H9 (cell line): ENCODE measurements at regions not wholly inside any gene's neighbourhood (a gene's known extent, or its start where the extent isn't known, plus 50 kb on each side); places are given as distances from the start of the nearest gene placed in this dataset.

Experiments used
- DNase-seq: peaks from one replicate; pipeline ENCODE4 v3.0.0-alpha.2; 2017
- H2AFZ ChIP-seq: one replicate; pipeline ENCODE4 v1.6.1; 2013; ENCODE audit warnings: mild to moderate bottlenecking, low read length, control low read depth, moderate library complexity
- H2AK5ac ChIP-seq: 2 replicates; pipeline ENCODE4 v1.6.1; 2013; ENCODE audit warnings: low read length, control low read depth, mixed read lengths; ENCODE audit not compliant: insufficient read length
- H2BK120ac ChIP-seq: one replicate; pipeline ENCODE4 v1.6.1; 2013; ENCODE audit warnings: low read depth, mild to moderate bottlenecking, low read length, control low read depth, inconsistent platforms; ENCODE audit not compliant: poor library complexity, severe bottlenecking
- H2BK12ac ChIP-seq: 2 replicates; pipeline ENCODE4 v1.6.1; 2013; ENCODE audit warnings: low read length, control low read depth, mixed read lengths, low read depth; ENCODE audit not compliant: insufficient read length
- H2BK15ac ChIP-seq: 2 replicates; pipeline ENCODE4 v1.6.1; 2013; ENCODE audit warnings: low read depth, low read length, control low read depth
- H2BK20ac ChIP-seq: one replicate; pipeline ENCODE4 v1.6.1; 2013; ENCODE audit warnings: low read depth, mild to moderate bottlenecking, low read length, control low read depth, inconsistent platforms; ENCODE audit not compliant: poor library complexity, severe bottlenecking
- H2BK5ac ChIP-seq: 2 replicates; pipeline ENCODE4 v1.6.1; 2013; ENCODE audit warnings: low read length, control low read depth, mixed read lengths; ENCODE audit not compliant: insufficient read length
- H3K14ac ChIP-seq: 2 replicates; pipeline ENCODE4 v1.6.1; 2013; ENCODE audit warnings: low read length, control low read depth; ENCODE audit not compliant: insufficient read depth
- H3K18ac ChIP-seq: 2 replicates; pipeline ENCODE4 v1.6.1; 2013; ENCODE audit warnings: low read depth, mild to moderate bottlenecking, mixed read lengths, low read length, control low read depth; ENCODE audit not compliant: insufficient read length
- H3K23ac ChIP-seq: 2 replicates; pipeline ENCODE4 v1.6.1; 2013; ENCODE audit warnings: low read length, control low read depth, mixed read lengths, low read depth; ENCODE audit not compliant: insufficient read length
- H3K23me2 ChIP-seq: 2 replicates; pipeline ENCODE4 v1.6.1; 2013; ENCODE audit warnings: low read depth, mild to moderate bottlenecking, mixed read lengths, low read length, control low read depth; ENCODE audit not compliant: insufficient read length, poor library complexity, severe bottlenecking
- H3K27ac ChIP-seq: 2 replicates; pipeline ENCODE4 v1.5.1; 2013; ENCODE audit warnings: low read length, control low read depth, mixed read lengths, low read depth; ENCODE audit not compliant: insufficient read length
- H3K27me3 ChIP-seq: 2 replicates; pipeline ENCODE4 v1.6.1; 2013; ENCODE audit warnings: low read length, control low read depth, inconsistent platforms; ENCODE audit not compliant: insufficient read depth
- H3K4ac ChIP-seq: 2 replicates; pipeline ENCODE4 v1.6.1; 2013; ENCODE audit warnings: low read depth, mild to moderate bottlenecking, control low read depth, inconsistent platforms, low read length, moderate library complexity
- H3K4me1 ChIP-seq: 2 replicates; pipeline ENCODE4 v1.6.1; 2013; ENCODE audit warnings: low read length, control low read depth, inconsistent platforms; ENCODE audit not compliant: insufficient read depth
- H3K4me2 ChIP-seq: 2 replicates; pipeline ENCODE4 v1.6.1; 2013; ENCODE audit warnings: low read length, control low read depth, mixed read lengths; ENCODE audit not compliant: insufficient read length, insufficient read depth
- H3K56ac ChIP-seq: 2 replicates; pipeline ENCODE4 v1.6.1; 2013; ENCODE audit warnings: low read depth, mild to moderate bottlenecking, mixed read lengths, low read length, control low read depth; ENCODE audit not compliant: insufficient read length
- H3K79me1 ChIP-seq: 2 replicates; pipeline ENCODE4 v1.6.1; 2013; ENCODE audit warnings: low read depth, mild to moderate bottlenecking, moderate library complexity, low read length, control low read depth, inconsistent platforms; ENCODE audit not compliant: insufficient read depth, poor library complexity, severe bottlenecking
- H3K79me2 ChIP-seq: 2 replicates; pipeline ENCODE4 v1.6.1; 2013; ENCODE audit warnings: low read length, control low read depth, inconsistent platforms; ENCODE audit not compliant: insufficient read depth
- H3K9ac ChIP-seq: 2 replicates; pipeline ENCODE4 v1.6.1; 2013; ENCODE audit warnings: low read length, control low read depth, mixed read lengths; ENCODE audit not compliant: insufficient read length; ENCODE audit errors: extremely low read depth
- H3K9me3 ChIP-seq: one replicate; pipeline ENCODE4 v1.6.1; 2013; ENCODE audit warnings: low read depth, low read length, inconsistent platforms; ENCODE audit not compliant: control insufficient read depth
- H3T11ph ChIP-seq: one replicate; pipeline ENCODE4 v1.6.1; 2013; ENCODE audit warnings: mild to moderate bottlenecking, low read length, control low read depth, inconsistent platforms
- H4K20me1 ChIP-seq: one replicate; pipeline ENCODE4 v1.6.1; 2013; ENCODE audit not compliant: control insufficient read depth, insufficient read length, insufficient read depth
- H4K5ac ChIP-seq: 2 replicates; pipeline ENCODE4 v1.6.1; 2013; ENCODE audit warnings: low read depth, mild to moderate bottlenecking, mixed read lengths, low read length, control low read depth; ENCODE audit not compliant: insufficient read length
- H4K8ac ChIP-seq: replicated peaks from 2 replicates; pipeline ENCODE4 v1.6.1; 2013; ENCODE audit warnings: low read length, control low read depth, mixed read lengths, low read depth; ENCODE audit not compliant: insufficient read length
- H4K91ac ChIP-seq: 2 replicates; pipeline ENCODE4 v1.6.1; 2013; ENCODE audit warnings: low read depth, mild to moderate bottlenecking, moderate library complexity, mixed read lengths, low read length, control low read depth; ENCODE audit not compliant: insufficient read length
- H3K27ac Mint-ChIP-seq, 3 experiments: 2 replicates in 2 of 3; 3 replicates in 1 of 3; pipeline ENCODE4 v1.8.0; 2020 to 2021; ENCODE audit warnings: mixed read lengths in 3 of 3, mild to moderate bottlenecking in 1 of 3, moderate library complexity in 1 of 3
- H3K27me3 Mint-ChIP-seq: 2 replicates; pipeline ENCODE4 v1.8.0; 2021; ENCODE audit warnings: low read depth, mild to moderate bottlenecking, moderate library complexity, mixed read lengths
- H3K36me3 Mint-ChIP-seq, 3 experiments: 2 replicates in 2 of 3; 3 replicates in 1 of 3; pipeline ENCODE4 v1.8.0; 2020 to 2021; ENCODE audit warnings: low read depth in 3 of 3, mixed read lengths in 3 of 3; ENCODE audit not compliant: insufficient read depth in 1 of 3
- H3K4me1 Mint-ChIP-seq, 2 experiments: 2 replicates each; pipeline ENCODE4 v1.8.0; 2020; ENCODE audit warnings: mixed read lengths in 2 of 2
- H3K4me3 Mint-ChIP-seq, 2 experiments: 2 replicates in 1 of 2; 3 replicates in 1 of 2; pipeline ENCODE4 v1.8.0; 2020 to 2021; ENCODE audit warnings: mild to moderate bottlenecking in 2 of 2, mixed read lengths in 2 of 2, moderate library complexity in 1 of 2
- H3K9me3 Mint-ChIP-seq, 2 experiments: 2 replicates in 1 of 2; 3 replicates in 1 of 2; pipeline ENCODE4 v1.8.0; 2020; ENCODE audit warnings: mild to moderate bottlenecking in 2 of 2, mixed read lengths in 2 of 2, moderate library complexity in 1 of 2
- CTCF ChIP-seq: fragments of 200-600 bp; sonication (generic); conservative IDR thresholded peaks from 3 replicates; pipeline ENCODE4 v1.8.0; 2021; ENCODE audit warnings: antibody characterized with exemption, mild to moderate bottlenecking
- WGBS: extraction: QIAGEN DNeasy Blood & Tissue Kit; methylation state at CpG from one replicate; pipeline ENCODE4 v1.1.7; 2013; ENCODE audit warnings: missing lambda C conversion rate, low lambda C conversion rate, mixed read lengths; ENCODE audit not compliant: insufficient read length; ENCODE audit errors: extremely low coverage; 5-methylcytosine and 5-hydroxymethylcytosine counted together

- no peak overlapping the region for H3K27ac ChIP-seq
- H3K79me2 ChIP-seq = no peaks in the 10 kb centered on the region
- H3K23ac ChIP-seq = no peak overlapping the region
- no peaks in the 10 kb centered on the region for H4K20me1 ChIP-seq
- no peak overlapping the region for H3K14ac ChIP-seq
- no peak overlapping the region for H3K4me2 ChIP-seq
- no peak overlapping the region for H3K56ac ChIP-seq
- DNase-seq = no peak
- H3K9ac ChIP-seq = no peak overlapping the region
- Mint-ChIP-seq H3K4me3 (no peak overlapping the region), H3K27me3 (peaks cover 7% of the 10 kb centered on the region), H3K4me1 (peaks cover 11 to 26% of the 10 kb centered on the region in 2 experiments), H3K36me3 (no peaks in the 10 kb centered on the region), H3K9me3 (no peaks in the 10 kb centered on the region), H3K27ac (no peak overlapping the region; a peak in 1 of 7 replicates)
- no peak overlapping the region for H4K91ac ChIP-seq
- no peaks in the 10 kb centered on the region for H3K23me2 ChIP-seq
- H3K27me3 ChIP-seq = no peaks in the 10 kb centered on the region
- H2BK12ac ChIP-seq = no peak overlapping the region
- no peak overlapping the region for H2BK5ac ChIP-seq
- no peak overlapping the region for H3T11ph ChIP-seq
- no CpG with 5 or more reads among the region's 8 CpGs for WGBS
- H4K5ac ChIP-seq = no peak overlapping the region
- no peaks in the 10 kb centered on the region; the same call in 1 of the 2 replicates for H3K4me1 ChIP-seq
- no peak overlapping the region for H3K4ac ChIP-seq
- TF ChIP-seq CTCF = no peak
- H2AFZ ChIP-seq = no peak overlapping the region
- H3K79me1 ChIP-seq = no peaks in the 10 kb centered on the region
- H2BK20ac ChIP-seq = no peak overlapping the region
- no peaks in the 10 kb centered on the region for H3K9me3 ChIP-seq
- H2BK15ac ChIP-seq = no peak overlapping the region
- H2BK120ac ChIP-seq = no peak overlapping the region
- H4K8ac ChIP-seq = no peak overlapping the region
- H3K18ac ChIP-seq = no peak overlapping the region
- no peak overlapping the region for H2AK5ac ChIP-seq
Observed at GRCh38 chr13:24983094-24983493, 112.8 kb upstream of the PABPC3 start.
